ENCODE measurements at regions not wholly inside any gene's neighbourhood (a gene's known extent, or its start where the extent isn't known, plus 50 kb on each side); places are given as distances from the start of the nearest gene placed in this dataset.
"Not testable (repeated sequence)": the region's sequence is repeated elsewhere in the genome, so short reads cannot be mapped to it uniquely, and the experiment has no call there.

GRCh38 chr20:53773792-53774401 lies 180.3 kb upstream of the ZNF217 start:
- TF ChIP-seq, protein P1, sequence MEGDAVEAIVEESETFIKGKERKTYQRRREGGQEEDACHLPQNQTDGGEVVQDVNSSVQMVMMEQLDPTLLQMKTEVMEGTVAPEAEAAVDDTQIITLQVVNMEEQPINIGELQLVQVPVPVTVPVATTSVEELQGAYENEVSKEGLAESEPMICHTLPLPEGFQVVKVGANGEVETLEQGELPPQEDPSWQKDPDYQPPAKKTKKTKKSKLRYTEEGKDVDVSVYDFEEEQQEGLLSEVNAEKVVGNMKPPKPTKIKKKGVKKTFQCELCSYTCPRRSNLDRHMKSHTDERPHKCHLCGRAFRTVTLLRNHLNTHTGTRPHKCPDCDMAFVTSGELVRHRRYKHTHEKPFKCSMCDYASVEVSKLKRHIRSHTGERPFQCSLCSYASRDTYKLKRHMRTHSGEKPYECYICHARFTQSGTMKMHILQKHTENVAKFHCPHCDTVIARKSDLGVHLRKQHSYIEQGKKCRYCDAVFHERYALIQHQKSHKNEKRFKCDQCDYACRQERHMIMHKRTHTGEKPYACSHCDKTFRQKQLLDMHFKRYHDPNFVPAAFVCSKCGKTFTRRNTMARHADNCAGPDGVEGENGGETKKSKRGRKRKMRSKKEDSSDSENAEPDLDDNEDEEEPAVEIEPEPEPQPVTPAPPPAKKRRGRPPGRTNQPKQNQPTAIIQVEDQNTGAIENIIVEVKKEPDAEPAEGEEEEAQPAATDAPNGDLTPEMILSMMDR (IDR thresholded peaks at IDR 0.05; ENCODE audit: insufficient read depth, low read length, poor library complexity, severe bottlenecking): no peak
- H3K4me3 ChIP-seq (replicated peaks; ENCODE audit: low read depth, low read length): no peak overlapping the region
- H3K36me3 ChIP-seq (ENCODE audit: control insufficient read depth, insufficient read depth, low read length): no peaks in the 10 kb centered on the region
- DNase-seq (ENCODE audit: extremely low read depth, insufficient read length): no peak
- no peaks in the 10 kb centered on the region for H3K27me3 ChIP-seq (replicated peaks; ENCODE audit: control insufficient read depth, insufficient read depth, low read length)

DNA sequence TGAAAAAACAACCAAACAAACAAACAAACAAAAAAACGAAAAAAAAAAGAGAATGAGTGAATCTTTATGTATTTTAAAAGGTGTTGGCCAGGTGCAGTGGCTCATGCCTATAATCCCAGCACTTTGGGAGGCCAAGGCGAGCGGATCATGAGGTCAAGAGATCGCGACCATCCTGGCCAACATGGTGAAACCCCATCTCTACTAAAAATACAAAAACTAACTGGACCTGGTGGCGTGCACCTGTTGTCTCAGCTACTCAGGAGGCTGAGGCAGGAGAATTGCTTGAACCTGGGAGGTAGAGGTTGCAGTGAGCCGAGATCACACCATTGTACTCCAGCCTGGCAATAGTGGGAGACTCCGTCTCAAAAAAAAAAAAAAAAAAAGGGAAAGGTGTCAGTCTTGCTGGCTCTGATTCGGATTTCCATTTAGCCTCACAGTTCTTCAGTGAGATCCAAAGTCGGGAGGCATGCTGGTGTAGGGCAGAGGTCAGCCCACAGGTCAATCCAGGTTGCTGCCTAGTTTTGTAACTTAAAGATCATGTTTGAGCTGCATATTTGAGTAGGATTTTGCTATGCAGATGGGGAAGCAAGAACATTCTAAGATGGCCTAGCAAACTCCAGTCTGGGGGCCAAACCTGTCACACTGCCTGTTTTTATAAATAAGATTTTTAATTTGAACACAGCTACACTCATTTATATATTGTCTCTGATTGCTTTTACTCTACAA lies 179.6 kb upstream of the ZNF217 start:
- H3K36me3 ChIP-seq (ENCODE audit: control insufficient read depth, insufficient read depth, low read length); H3K4me3 ChIP-seq (replicated peaks; ENCODE audit: low read depth, low read length); DNase-seq (ENCODE audit: extremely low read depth, insufficient read length); H3K27me3 ChIP-seq (replicated peaks; ENCODE audit: control insufficient read depth, insufficient read depth, low read length): not testable (repeated sequence)

GRCh38 chr20:53769041-53769440 lies 175.4 kb upstream of the ZNF217 start:
- Histone ChIP-seq H3K36me3 (ENCODE audit: control insufficient read depth, insufficient read depth, low read length) (no peaks in the 10 kb centered on the region), H3K4me3 (replicated peaks; ENCODE audit: low read depth, low read length) (no peak overlapping the region), H3K27me3 (replicated peaks; ENCODE audit: control insufficient read depth, insufficient read depth, low read length) (no peaks in the 10 kb centered on the region)
- DNase-seq (ENCODE audit: extremely low read depth, insufficient read length): no peak
- TF ChIP-seq, protein P1 (IDR thresholded peaks at IDR 0.05; ENCODE audit: insufficient read depth, low read length, poor library complexity, severe bottlenecking): no peak

DNA sequence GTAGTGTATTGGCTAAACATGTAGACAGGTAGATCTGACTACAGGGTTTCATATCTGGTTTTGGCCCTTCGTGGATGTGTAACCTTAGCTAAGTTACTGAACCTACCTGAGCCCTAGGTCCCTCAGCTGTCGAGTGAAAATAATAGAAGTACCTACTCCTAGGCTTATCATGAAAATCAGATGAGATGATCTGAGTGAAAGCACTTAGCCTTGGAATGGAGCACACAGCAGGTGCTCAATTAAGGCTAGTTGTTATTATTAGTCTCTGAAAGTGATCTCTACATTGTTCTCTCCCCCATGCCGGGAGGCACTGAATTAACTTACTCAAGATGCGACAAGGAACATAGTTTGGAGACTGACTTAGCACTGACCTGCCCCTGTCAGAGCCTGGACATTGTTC lies 174.7 kb upstream of the ZNF217 start:
- TF ChIP-seq, protein P1 (IDR thresholded peaks at IDR 0.05; ENCODE audit: insufficient read depth, low read length, poor library complexity, severe bottlenecking): no peak
- Histone ChIP-seq H3K36me3 (ENCODE audit: control insufficient read depth, insufficient read depth, low read length) (no peaks in the 10 kb centered on the region), H3K27me3 (replicated peaks; ENCODE audit: control insufficient read depth, insufficient read depth, low read length) (no peaks in the 10 kb centered on the region), H3K4me3 (replicated peaks; ENCODE audit: low read depth, low read length) (no peak overlapping the region)
- DNase-seq (ENCODE audit: extremely low read depth, insufficient read length): no peak

DNA sequence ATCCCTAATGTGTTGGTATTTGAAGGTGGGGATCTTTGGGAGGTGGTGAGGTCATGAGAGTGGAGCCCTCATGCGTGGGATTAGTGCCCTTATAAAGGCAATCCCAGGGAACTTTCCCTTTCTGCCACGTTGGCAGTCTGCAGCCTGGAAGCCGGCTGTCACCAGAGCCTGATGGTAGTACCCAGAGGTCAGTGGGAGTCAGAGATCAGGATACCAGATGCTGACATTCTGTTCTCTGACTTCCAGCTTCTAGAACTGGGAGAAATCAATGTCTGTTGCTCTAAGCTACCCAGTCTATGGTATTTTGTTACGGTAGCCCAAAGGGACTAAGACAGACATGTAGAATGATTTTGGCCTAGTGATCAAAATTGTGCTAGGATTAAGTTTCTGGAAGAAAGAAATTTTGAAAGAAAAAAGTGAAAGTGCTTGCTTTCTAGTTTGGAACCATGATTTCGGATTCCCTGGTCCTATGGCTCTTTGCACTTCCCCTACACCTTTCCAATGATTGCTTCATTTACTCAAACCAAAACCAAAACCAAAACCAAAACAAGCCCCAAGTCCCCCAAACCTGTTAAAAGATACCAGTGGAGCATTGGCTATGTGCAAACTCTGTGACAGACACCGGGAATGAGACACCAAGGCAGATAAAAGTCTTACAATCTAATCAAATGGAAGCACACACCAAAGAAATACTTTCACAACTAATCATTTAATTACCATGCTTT lies 173.7 kb upstream of the ZNF217 start:
- H3K4me3 ChIP-seq (replicated peaks; ENCODE audit: low read depth, low read length): no peak overlapping the region
- DNase-seq (ENCODE audit: extremely low read depth, insufficient read length): no peak
- TF ChIP-seq, protein P1 (IDR thresholded peaks at IDR 0.05; ENCODE audit: insufficient read depth, low read length, poor library complexity, severe bottlenecking): no peak
- H3K36me3 ChIP-seq (ENCODE audit: control insufficient read depth, insufficient read depth, low read length): no peaks in the 10 kb centered on the region
- no peaks in the 10 kb centered on the region for H3K27me3 ChIP-seq (replicated peaks; ENCODE audit: control insufficient read depth, insufficient read depth, low read length)

DNA sequence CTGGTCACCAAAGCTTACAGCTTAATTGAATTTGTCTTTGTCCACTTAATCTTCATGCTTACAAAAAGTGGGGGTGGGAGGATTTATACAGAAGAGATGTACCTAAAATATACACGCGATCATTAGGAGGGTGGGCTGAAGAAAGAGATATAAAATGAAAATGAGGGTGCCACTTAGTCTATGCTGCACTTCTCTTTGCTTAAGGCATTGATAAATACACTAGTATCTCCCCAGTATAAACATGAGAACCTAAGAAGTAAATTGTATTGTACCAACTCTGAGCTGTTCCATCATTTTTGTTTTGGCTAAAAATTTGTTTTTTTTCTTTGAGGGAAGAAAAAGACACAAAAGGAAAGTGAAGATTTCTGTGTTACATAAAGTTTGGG lies 170.8 kb upstream of the ZNF217 start:
- TF ChIP-seq, protein P1 (IDR thresholded peaks at IDR 0.05; ENCODE audit: insufficient read depth, low read length, poor library complexity, severe bottlenecking): no peak
- Histone ChIP-seq H3K4me3 (replicated peaks; ENCODE audit: low read depth, low read length) (no peak overlapping the region), H3K27me3 (replicated peaks; ENCODE audit: control insufficient read depth, insufficient read depth, low read length) (no peaks in the 10 kb centered on the region), H3K36me3 (ENCODE audit: control insufficient read depth, insufficient read depth, low read length) (no peaks in the 10 kb centered on the region)
- DNase-seq (ENCODE audit: extremely low read depth, insufficient read length): no peak
